B cell (primary cell): ENCODE measurements at regions not wholly inside any gene's neighbourhood (a gene's known extent, or its start where the extent isn't known, plus 50 kb on each side); places are given as distances from the start of the nearest gene placed in this dataset.

Experiments used
- ATAC-seq: fragments of 200-7000 bp; cut with Tn5 transposase; one replicate; pipeline ENCODE4 v1.10.0; 2021; ENCODE audit warnings: low read depth, mild to moderate bottlenecking, moderate number of reproducible peaks, moderate library complexity
- CTCF ChIA-PET: fragments of 350-600 bp; sonication (Branson Sonifier 250); formaldehyde crosslinking; loops from one replicate; lab custom pipeline; 2021; ENCODE audit warnings: antibody characterized with exemption, inconsistent platforms; lab: Charles Lee
- POLR2A ChIA-PET: fragments of 350-600 bp; sonication (Branson Sonifier 250); formaldehyde crosslinking; loops from one replicate; lab custom pipeline; 2021; ENCODE audit warnings: antibody characterized with exemption; lab: Charles Lee
- DNase-seq: peaks from one replicate; pipeline ENCODE4 v3.0.0; 2013
- H2AFZ ChIP-seq: 2 replicates; pipeline ENCODE4 v1.6.1; 2012; ENCODE audit warnings: mild to moderate bottlenecking, low read depth, low read length; ENCODE audit not compliant: insufficient read depth, poor library complexity, severe bottlenecking
- H3K27ac ChIP-seq, 2 donors: 1 replicate in 1 of 2; 2 replicates in 1 of 2; pipeline ENCODE4 v1.5.1; 2012 to 2013; ENCODE audit warnings: low read length in 2 of 2, mild to moderate bottlenecking in 2 of 2, moderate library complexity in 1 of 2
- H3K27me3 ChIP-seq, 4 experiments: fragments of 200-600 bp in 1 of 4; sonication (generic) in 1 of 4; replicated peaks in 1 of 4; 1 replicate in 2 of 4; 2 replicates in 2 of 4; pipeline versions ENCODE4 v1.6.1 to v1.7.0; 2013 to 2016; ENCODE audit warnings: low read length in 3 of 4, mild to moderate bottlenecking in 2 of 4, mixed read lengths in 1 of 4, moderate library complexity in 1 of 4; ENCODE audit not compliant: insufficient read depth in 4 of 4, control insufficient read depth in 3 of 4; ENCODE audit errors: control extremely low read depth in 1 of 4
- H3K36me3 ChIP-seq, 2 experiments: replicated peaks in 1 of 2; 1 replicate in 1 of 2; 2 replicates in 1 of 2; pipeline versions ENCODE4 v1.6.1 to v1.7.1; 2013; ENCODE audit warnings: low read length in 1 of 2; ENCODE audit not compliant: insufficient read depth in 2 of 2, control insufficient read depth in 1 of 2; ENCODE audit errors: control extremely low read depth in 1 of 2, extremely low read depth in 1 of 2
- H3K4me1 ChIP-seq, 2 donors: fragments of 200-600 bp in 1 of 2; sonication (generic) in 1 of 2; 1 replicate in 1 of 2; 2 replicates in 1 of 2; pipeline versions ENCODE4 v1.5.1 to v1.6.1; 2013 to 2017; ENCODE audit warnings: low read length in 2 of 2; ENCODE audit not compliant: control insufficient read depth in 2 of 2, insufficient read depth in 2 of 2
- H3K4me2 ChIP-seq: replicated peaks from 2 replicates; pipeline ENCODE3; 2012; ENCODE audit warnings: mild to moderate bottlenecking, low read depth, low read length; ENCODE audit not compliant: poor library complexity, severe bottlenecking
- H3K4me3 ChIP-seq, 5 experiments: fragments of 200-600 bp in 1 of 5; sonication (generic) in 1 of 5; 1 replicate in 3 of 5; 2 replicates in 2 of 5; pipeline versions ENCODE4 v1.5.1 to v1.7.0; 2011 to 2016; ENCODE audit warnings: low read length in 4 of 5, mild to moderate bottlenecking in 4 of 5, low read depth in 2 of 5, control low read depth in 1 of 5, moderate library complexity in 1 of 5; ENCODE audit not compliant: insufficient read depth in 1 of 5; ENCODE audit errors: control extremely low read depth in 1 of 5, extremely low read depth in 1 of 5
- H3K79me2 ChIP-seq: fragments of 200-600 bp; sonication (generic); one replicate; pipeline ENCODE4 v1.6.0; 2016; ENCODE audit warnings: low read length; ENCODE audit not compliant: control insufficient read depth, insufficient read depth
- H3K9ac ChIP-seq: fragments of 200-600 bp; sonication (generic); 2 replicates; pipeline ENCODE4 v1.6.1; 2017; ENCODE audit warnings: mild to moderate bottlenecking, low read length, moderate library complexity
- H3K9me3 ChIP-seq, 3 donors: one replicate each; pipeline versions ENCODE4 v1.6.1 to v1.7.1; 2013; ENCODE audit warnings: low read length in 2 of 3; ENCODE audit not compliant: control insufficient read depth in 2 of 3, insufficient read depth in 1 of 3; ENCODE audit errors: control extremely low read depth in 1 of 3
- H4K20me1 ChIP-seq: 2 replicates; pipeline ENCODE4 v1.6.0; 2012; ENCODE audit warnings: mild to moderate bottlenecking, low read length; ENCODE audit not compliant: insufficient read depth, control insufficient read depth, poor library complexity, severe bottlenecking
- H3K27ac Mint-ChIP-seq: one replicate; pipeline ENCODE4 v1.8.0; 2021; ENCODE audit warnings: mixed read lengths
- H3K27me3 Mint-ChIP-seq: one replicate; pipeline ENCODE4 v1.8.0; 2021; ENCODE audit warnings: mixed read lengths
- H3K4me1 Mint-ChIP-seq: one replicate; pipeline ENCODE4 v1.8.0; 2021; ENCODE audit warnings: mixed read lengths
- H3K4me3 Mint-ChIP-seq: one replicate; pipeline ENCODE4 v1.8.0; 2021; ENCODE audit warnings: mixed read lengths
- H3K9me3 Mint-ChIP-seq: one replicate; pipeline ENCODE4 v1.8.0; 2022; ENCODE audit warnings: mixed read lengths; ENCODE audit not compliant: insufficient read depth
- CTCF ChIP-seq: fragments of 200-600 bp; IDR thresholded peaks from one replicate; pipeline ENCODE4 v1.8.0; 2022; ENCODE audit warnings: antibody characterized with exemption, mild to moderate bottlenecking
- EZH2 ChIP-seq: IDR thresholded peaks from 2 replicates; pipeline ENCODE4 v1.6.1; 2012; ENCODE audit warnings: borderline replicate concordance, low read depth, mild to moderate bottlenecking, moderate library complexity, low read length; ENCODE audit not compliant: insufficient read depth, poor library complexity, severe bottlenecking
- WGBS: methylation state at CpG from one replicate; pipeline ENCODE4 v1.1.5; 2013; ENCODE audit warnings: missing lambda C conversion rate; ENCODE audit not compliant: insufficient coverage; 5-methylcytosine and 5-hydroxymethylcytosine counted together
- intact Hi-C: fragments of 100-400 bp; cut with micrococcal nuclease; formaldehyde crosslinking; loops from one replicate; pipeline ENCODE4 v1.10.0; 2022

DNA sequence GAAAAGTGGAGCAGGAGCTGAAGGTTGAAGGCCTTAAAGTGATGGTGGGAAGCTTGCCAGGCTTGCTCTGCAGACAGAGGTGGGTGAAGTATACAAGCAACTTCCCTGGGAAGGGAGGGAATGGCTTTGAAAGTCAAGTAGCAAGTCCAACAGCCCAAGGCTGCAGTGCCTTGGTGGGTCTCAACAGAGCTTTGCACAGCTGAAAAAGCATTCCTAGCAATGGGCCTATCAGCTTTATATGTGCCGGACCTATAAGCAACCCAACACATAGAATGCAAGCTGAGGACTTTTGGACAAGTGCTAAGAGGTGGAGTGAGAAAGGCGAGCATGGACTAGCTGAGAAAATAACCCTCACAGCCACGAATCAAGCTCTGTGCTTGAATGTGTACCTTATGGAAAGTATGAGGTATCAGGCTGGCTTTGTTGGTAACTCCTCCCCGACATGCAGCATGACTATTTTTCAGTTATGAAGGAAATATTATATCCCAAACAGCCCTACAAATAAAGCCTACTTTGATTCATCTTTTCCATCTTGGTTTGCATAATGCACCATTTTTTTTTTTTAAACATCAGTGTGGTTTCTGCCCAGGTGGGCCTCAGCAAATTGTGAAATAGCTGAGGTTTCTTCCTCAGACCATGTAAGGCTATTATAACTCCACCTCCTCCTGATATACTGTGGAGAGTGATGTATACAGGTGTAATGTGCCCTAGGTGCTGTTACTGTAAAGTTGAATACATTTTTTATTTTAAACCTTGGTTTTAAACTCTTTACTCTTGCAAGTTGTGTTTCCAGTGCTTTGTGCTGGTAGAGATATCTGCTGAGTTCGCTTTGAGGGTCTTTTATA is 241.4 kb upstream of the CXCR4 start:
- WGBS: 100% methylated on average over 1 of the region's 5 CpGs
- TF ChIP-seq EZH2: no peak
- no peak for TF ChIP-seq CTCF
- no peak overlapping the region for H3K9ac ChIP-seq
- CTCF ChIA-PET: interaction anchor here (0.6 to 1.3 kb wide), 4 partner anchors 10 to 685 kb away, joined by 3 to 4 read pairs (median 3); no protein-coding TSS in a partner anchor
- no peak overlapping the region for H3K27ac ChIP-seq
- H3K27ac Mint-ChIP-seq: no peak overlapping the region
- H3K4me1 Mint-ChIP-seq: peaks cover 23% of the 10 kb centered on the region
- no peaks in the 10 kb centered on the region for H3K79me2 ChIP-seq
- DNase-seq (no peak), ATAC-seq (no peak)
- H3K9me3 Mint-ChIP-seq: no peaks in the 10 kb centered on the region
- H4K20me1 ChIP-seq: no peaks in the 10 kb centered on the region
- H3K27me3 Mint-ChIP-seq: no peaks in the 10 kb centered on the region
- no peaks in the 10 kb centered on the region for H3K36me3 ChIP-seq
- POLR2A ChIA-PET: no interaction called here
- H3K4me2 ChIP-seq: no peak overlapping the region
- intact Hi-C loops: no loop called here
- H3K4me3 ChIP-seq: no peak overlapping the region
- peaks cover 0 to 3% (median 0%) of the 10 kb centered on the region in 4 experiments for H3K27me3 ChIP-seq
- no peaks in the 10 kb centered on the region for H3K9me3 ChIP-seq
- H3K4me3 Mint-ChIP-seq: no peak overlapping the region
- H3K4me1 ChIP-seq: peaks cover 0 to 3% of the 10 kb centered on the region in 2 donors
- no peak overlapping the region for H2AFZ ChIP-seq

DNA sequence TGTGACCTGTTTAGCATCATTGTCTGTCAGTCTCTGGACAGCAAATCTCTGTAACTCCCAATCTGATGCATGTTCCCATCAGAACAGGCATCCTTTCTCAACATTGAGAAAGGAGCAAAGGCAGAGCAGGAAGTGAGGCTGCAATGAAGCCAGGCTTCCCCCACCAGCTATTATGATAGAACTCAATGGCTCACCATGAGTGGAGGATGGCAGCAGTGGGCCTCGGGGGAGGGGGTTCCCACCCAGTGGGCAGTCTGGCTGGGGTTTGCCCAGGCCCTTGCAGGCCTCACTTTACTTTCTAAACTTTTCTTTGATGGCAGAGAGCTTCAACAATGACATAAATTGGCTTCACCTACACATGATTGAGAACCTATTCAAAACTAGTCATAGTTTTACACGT is 240.6 kb upstream of the CXCR4 start:
- no peak for ATAC-seq
- H3K9me3 ChIP-seq: no peaks in the 10 kb centered on the region
- H3K4me3 Mint-ChIP-seq: no peak overlapping the region
- ChIA-PET CTCF (interaction anchor here (1.2 to 1.3 kb wide), 2 partner anchors 11 to 21 kb away, joined by 3 to 4 read pairs; no protein-coding TSS in a partner anchor), POLR2A (no interaction called here)
- no peaks in the 10 kb centered on the region for H3K27me3 Mint-ChIP-seq
- TF ChIP-seq EZH2: no peak
- no peak for TF ChIP-seq CTCF
- H3K36me3 ChIP-seq: no peaks in the 10 kb centered on the region
- WGBS: 60% methylated on average over 1 of the region's 2 CpGs
- intact Hi-C loops: no loop called here
- no peaks in the 10 kb centered on the region for H3K79me2 ChIP-seq
- H3K27ac ChIP-seq: no peak overlapping the region
- no peak overlapping the region for H3K27ac Mint-ChIP-seq
- H3K9me3 Mint-ChIP-seq: no peaks in the 10 kb centered on the region
- H4K20me1 ChIP-seq: no peaks in the 10 kb centered on the region
- no peak overlapping the region for H3K4me3 ChIP-seq
- H2AFZ ChIP-seq: no peak overlapping the region
- H3K9ac ChIP-seq: no peak overlapping the region
- no peak overlapping the region for H3K4me2 ChIP-seq
- no peak for DNase-seq
- H3K4me1 Mint-ChIP-seq: peaks cover 17% of the 10 kb centered on the region
- peaks cover 0 to 3% of the 10 kb centered on the region in 2 donors for H3K4me1 ChIP-seq
- peaks cover 0 to 3% (median 0%) of the 10 kb centered on the region in 4 experiments for H3K27me3 ChIP-seq
